ENCODE measurements at regions not wholly inside any gene's neighbourhood (a gene's known extent, or its start where the extent isn't known, plus 50 kb on each side); places are given as distances from the start of the nearest gene placed in this dataset.
"Not testable (repeated sequence)": the region's sequence is repeated elsewhere in the genome, so short reads cannot be mapped to it uniquely, and the experiment has no call there.

GRCh38 chr5:118144540-118144939 is 843.8 kb downstream of the DTWD2 start:
- DNase-seq, result no peak

DNA sequence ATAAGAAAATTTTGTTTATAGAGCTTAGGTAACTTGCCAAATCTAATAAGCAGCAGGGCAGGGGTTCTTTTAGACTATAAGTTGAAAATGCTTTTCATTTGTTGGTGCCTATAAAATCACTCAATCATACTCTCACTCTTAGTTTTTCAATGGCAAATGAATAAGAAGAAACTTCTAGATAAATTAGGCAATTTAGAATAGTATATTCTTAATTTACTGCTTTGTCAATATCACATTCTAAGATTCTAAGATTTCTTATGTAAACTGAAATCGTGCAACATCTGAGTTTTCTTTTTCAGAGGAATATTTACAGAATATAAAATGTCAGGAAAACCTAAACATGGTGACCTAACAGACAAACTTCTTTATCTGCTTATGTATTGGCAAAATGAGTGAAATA is 849.0 kb downstream of the DTWD2 start:
- no peak for DNase-seq

DNA sequence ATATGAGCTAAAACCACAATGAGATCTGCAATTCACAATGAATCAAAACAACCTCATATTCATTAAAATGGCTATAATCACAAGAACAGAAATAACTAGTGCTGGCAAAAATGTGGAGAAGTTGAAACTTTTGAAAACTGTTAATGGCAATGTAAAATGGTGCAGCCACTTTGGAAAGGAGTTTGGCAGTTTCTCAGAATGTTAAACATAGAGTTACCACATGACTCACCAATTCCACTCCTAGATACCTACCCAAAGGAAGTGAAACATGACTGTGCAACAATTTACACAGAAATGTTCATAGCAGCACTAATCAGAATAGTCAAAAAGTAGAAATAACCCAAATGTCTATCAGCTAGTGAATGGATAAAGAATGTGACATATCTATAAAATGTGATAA is 862.2 kb downstream of the DTWD2 start:
- no peak for DNase-seq

- DNase-seq, result no peak
Observed at GRCh38 chr5:118125687-118126086, 862.7 kb downstream of the DTWD2 start.

DNA sequence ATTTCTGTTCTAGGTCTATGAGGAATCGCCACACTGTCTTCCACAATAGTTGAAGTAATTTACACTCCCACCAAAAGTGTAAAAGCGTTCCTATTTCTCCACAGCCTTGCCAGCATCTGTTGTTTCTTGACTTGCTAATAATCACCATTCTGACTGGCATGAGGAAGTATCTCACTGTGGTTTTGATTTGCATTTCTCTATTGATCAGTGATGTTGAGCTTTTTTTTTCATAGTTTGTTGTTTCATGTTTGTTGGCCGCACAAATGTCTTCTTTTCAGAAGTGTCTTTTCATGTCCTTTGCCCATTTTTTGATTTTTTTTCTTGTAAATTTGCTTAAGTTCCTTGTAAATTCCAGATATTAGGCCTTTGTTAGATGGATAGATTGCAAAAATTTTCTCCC is 867.1 kb downstream of the DTWD2 start:
- no peak for DNase-seq

GRCh38 chr5:118115791-118116190 is 872.6 kb downstream of the DTWD2 start:
- no peak for DNase-seq

- no peak for DNase-seq
Observed at GRCh38 chr5:118111956-118112355, 876.4 kb downstream of the DTWD2 start.

- DNase-seq, result not testable (repeated sequence)
Observed at GRCh38 chr5:118107246-118107645, 881.1 kb downstream of the DTWD2 start.

- DNase-seq, result no peak
Observed at GRCh38 chr5:118098716-118099115, 889.6 kb downstream of the DTWD2 start.

- no peak for DNase-seq
Observed at GRCh38 chr5:118095115-118095514, 893.2 kb downstream of the DTWD2 start.

- DNase-seq, result no peak
Observed at GRCh38 chr5:118088448-118088847, 899.9 kb downstream of the DTWD2 start.

DNA sequence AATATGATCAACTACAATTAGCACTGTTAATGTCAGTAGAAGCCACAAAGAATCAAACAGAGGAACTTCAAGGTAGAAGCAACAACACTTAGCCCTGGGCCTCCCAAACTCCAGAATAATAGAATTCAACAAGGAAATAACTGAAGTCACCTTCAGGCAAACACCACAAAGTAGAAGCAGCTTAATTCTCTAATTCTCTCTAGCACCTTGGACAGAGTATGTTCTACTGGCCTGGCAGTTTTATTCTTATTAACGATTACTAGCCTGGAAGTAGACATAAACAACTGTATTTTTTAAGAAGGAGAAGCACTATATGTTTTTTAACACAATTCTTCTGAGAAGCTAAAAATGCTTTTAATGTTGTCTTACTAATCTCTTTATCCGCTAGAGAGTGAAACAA is 911.9 kb downstream of the DTWD2 start:
- DNase-seq, result no peak

DNA sequence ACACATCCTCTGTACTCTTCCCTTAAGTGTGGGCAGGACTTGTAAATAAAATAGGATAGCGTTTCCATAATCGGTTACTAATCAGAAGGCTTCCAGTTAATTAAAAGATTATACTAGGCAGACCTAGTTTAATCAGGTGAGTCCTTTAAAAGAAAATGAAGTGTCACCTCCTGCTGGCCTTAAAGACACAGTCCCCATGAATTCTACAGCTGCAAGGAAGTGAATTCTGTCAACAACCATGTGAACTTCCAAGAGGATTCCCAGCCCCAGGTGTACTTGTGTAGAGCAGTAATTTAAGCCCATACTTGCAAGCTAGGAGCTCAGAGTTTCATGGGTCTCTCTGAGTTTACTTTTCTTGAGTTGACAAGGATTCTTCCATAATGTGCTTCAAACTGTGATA is 918.3 kb downstream of the DTWD2 start:
- no peak for DNase-seq

GRCh38 chr5:118069452-118069851 is 918.9 kb downstream of the DTWD2 start:
- no peak for DNase-seq

DNA sequence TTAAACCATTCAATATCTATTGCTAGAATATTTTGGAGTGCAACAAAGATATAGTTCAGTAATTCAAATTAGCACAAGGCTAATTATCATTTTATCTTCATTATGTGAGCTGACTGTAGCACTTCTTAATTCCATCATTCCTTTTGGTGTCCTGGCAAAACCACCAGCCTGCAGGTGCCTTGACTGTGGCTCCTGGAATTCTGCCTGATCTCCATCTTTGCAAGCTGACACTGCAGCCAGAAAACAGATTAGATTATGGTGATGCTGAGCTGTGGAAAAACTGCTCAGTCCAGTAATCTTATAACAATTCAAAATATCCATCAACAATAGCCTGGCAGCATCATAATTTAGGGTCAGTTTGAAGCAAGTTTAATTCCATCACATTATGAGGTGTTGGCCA is 919.5 kb downstream of the DTWD2 start:
- DNase-seq, result no peak

DNA sequence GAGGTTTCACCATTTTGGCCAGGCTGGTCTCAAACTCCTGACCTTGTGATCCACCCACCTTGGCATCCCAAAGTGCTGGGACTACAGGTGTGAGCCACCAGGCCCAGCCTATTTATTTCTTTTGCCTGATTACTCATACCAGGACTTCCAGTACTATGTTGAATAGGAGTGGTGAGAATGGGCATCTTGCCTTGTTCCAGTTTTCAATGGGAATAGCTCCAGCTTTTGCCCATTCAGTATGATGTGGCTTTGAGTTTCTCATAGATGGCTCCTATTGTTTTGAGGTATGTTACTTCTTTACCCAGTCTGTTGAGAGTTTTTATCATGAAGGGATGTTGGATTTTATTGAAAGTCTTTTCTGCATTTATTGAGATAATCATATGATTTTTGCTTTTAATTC is 924.5 kb downstream of the DTWD2 start:
- DNase-seq, result not testable (repeated sequence)

DNA sequence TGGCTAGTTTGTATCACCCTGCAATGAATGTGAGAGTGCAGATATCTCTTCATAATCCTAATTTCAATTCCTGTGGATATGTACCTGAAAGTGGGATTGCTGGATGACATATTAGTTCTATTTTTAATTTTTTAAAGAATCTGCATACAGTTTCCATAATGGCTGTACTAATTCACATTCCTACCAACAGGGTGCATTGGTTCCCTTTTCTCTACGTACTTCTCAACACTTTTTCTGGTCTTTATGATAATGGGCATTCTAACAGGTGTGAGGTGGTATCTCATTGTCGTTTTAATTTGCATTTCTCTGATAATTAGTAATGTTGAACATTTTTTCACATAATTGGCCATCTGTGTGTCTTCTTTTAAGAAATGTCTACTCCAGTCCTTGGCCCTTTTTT is 927.5 kb downstream of the DTWD2 start:
- no peak for DNase-seq

DNA sequence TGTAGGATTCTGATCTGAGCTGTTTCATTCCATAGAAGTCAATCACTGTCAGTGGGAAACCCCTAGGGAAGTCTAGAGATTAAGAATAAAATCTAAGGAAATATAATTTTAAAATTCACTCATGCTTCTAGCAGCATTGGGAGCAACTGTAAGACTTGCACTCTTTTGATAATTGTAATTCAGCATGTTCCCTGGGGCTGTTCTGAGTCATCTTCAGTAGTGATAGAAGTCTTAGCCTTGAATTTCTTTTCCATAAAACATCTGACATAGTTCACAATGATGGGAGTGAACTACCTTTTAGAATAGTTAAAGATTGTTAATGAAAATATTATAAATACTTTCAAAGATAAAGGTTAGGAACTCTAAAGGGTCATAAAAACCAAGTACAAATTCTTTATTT is 935.8 kb downstream of the DTWD2 start:
- DNase-seq, result no peak

DNA sequence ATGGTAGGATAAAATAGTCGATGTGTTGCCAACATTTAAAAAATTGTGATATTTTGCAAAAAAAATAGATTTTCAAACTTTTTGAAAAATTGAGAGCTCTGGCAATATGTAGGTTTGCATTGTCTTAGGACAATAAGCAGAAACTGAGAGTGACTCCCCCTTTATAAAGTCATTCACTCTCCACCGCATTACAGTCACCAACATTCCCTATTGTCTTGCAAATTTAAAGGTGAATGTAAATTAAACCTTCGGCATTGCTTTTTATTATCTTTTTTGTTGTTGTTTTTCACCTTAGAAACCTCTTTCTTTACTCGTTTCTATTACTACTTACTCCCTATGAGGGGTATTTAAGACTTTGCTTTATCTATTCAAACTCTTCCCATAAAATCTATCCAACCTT is 944.2 kb downstream of the DTWD2 start:
- no peak for DNase-seq

- no peak for DNase-seq
Observed at GRCh38 chr5:118043531-118043930, 944.8 kb downstream of the DTWD2 start.

DNA sequence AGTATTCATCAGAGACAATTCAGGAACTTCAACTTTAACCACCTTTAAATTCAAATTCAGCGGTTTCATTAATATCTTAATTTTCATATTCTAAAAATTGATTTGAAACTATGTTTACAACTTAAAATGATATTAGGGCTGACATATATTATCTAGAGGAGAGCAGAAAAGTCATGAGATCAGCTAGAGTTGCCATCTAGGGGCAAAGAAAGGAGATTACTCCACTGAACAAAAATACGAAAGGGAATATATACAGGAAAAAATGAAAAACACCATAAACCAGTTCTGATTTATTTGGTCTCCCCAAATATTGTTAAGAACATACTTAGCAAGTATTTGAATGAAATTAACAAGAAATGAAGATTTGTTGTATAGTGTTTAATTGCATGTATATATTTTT is 946.3 kb downstream of the DTWD2 start:
- DNase-seq, result no peak

- DNase-seq, result no peak
Observed at GRCh38 chr5:118040496-118040895, 947.9 kb downstream of the DTWD2 start.

DNA sequence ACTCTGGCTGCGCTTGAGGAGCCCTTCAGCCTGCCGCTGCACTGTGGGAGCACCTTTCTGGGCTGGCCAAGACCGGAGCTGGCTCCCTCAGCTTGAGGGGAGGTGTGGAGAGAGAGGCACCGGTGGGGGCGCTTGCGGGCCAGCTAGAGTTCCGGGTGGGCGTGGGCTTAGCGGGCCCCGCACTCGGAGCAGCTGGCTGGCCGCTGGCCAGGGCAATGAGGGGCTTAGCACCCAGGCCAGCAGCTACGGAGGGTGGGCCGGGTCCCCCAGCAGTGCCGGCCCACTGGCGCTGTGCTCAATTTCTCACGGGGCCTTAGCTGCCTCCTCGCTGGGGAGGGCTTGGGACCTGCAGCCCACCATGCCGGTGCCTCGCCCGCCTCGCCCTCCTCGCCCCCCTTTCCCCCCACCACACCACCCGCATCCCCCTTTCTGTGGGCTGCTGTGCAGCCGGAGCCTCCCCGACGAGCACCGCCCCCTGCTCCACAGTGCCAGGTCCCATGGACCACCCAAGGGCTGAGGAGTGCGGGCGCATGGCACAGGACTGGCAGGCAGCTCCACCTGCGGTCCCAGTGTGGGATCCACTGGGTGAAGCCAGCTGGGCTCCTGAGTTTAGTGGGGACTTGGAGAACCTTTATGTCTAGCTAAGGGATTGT is 954.5 kb downstream of the DTWD2 start:
- no peak for DNase-seq

- no peak for DNase-seq
Observed at GRCh38 chr5:118029807-118030206, 958.5 kb downstream of the DTWD2 start.

DNA sequence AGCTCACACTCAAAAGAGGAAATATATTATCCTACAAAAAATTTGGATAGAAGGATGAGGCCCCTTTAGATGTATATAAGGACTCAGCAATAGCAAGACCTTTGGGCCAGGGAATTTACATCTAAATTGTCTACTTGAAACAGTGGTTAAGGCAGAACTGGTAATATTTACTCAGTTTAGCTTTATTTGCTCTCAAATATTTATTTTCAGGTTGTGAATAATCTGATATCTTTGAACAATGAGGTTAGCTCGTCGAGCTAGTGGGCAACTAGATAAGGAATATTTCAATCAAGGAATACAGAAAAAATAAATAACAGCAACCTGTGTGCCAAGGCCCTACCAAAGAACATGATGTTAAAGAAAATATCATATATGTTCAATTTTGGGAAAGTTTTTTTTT is 966.3 kb downstream of the DTWD2 start:
- no peak for DNase-seq

DNA sequence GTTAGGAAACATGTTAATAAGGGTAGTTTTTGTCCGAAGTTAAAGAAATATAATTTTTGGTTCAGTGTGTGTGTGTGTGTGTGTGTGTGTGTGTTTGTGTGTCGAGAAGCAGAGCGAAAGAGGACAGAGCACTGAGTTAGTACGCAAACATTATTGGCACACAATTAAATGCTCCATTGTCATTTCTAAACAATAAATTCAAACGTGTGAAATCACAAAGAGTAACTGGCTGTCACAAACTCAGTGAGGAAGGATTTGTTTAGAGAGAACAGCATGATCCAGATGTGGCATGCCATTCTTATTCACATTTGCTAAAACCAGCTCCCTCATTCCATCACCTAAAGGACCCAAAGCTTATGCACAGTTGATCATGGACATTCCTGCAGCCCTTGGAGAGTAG is 970.8 kb downstream of the DTWD2 start:
- DNase-seq, result no peak
